Neuronal stem cell (in vitro differentiated cells): ENCODE measurements at regions not wholly inside any gene's neighbourhood (a gene's known extent, or its start where the extent isn't known, plus 50 kb on each side); places are given as distances from the start of the nearest gene placed in this dataset.
A peak's percentile ranks its signal among the peaks of the same experiment; 100 is the strongest.

Source experiments
- DNase-seq: peaks from one replicate; pipeline ENCODE4 v3.0.0-alpha.2; 2013; ENCODE audit warnings: low spot score
- H2AFZ ChIP-seq: one replicate; pipeline ENCODE4 v1.6.1; 2013; ENCODE audit warnings: mild to moderate bottlenecking, low read length, inconsistent platforms
- H2AK5ac ChIP-seq: 2 replicates; pipeline ENCODE4 v1.6.1; 2013; ENCODE audit warnings: low read depth, mild to moderate bottlenecking, inconsistent platforms, low read length, moderate library complexity, mixed read lengths
- H2BK120ac ChIP-seq: 2 replicates; pipeline ENCODE4 v1.6.1; 2013; ENCODE audit warnings: low read depth, mild to moderate bottlenecking, inconsistent platforms, low read length, moderate library complexity, mixed read lengths
- H2BK12ac ChIP-seq: one replicate; pipeline ENCODE4 v1.6.1; 2013; ENCODE audit warnings: low read length, inconsistent platforms
- H2BK15ac ChIP-seq: 2 replicates; pipeline ENCODE4 v1.6.1; 2013; ENCODE audit warnings: mild to moderate bottlenecking, low read length, inconsistent platforms, mixed read lengths
- H2BK5ac ChIP-seq: one replicate; pipeline ENCODE4 v1.6.1; 2013; ENCODE audit warnings: inconsistent platforms, mild to moderate bottlenecking, low read length, moderate library complexity
- H3K14ac ChIP-seq: one replicate; pipeline ENCODE4 v1.6.1; 2013; ENCODE audit warnings: low read length, inconsistent platforms
- H3K18ac ChIP-seq: 2 replicates; pipeline ENCODE4 v1.6.1; 2013; ENCODE audit warnings: low read length, inconsistent platforms
- H3K23ac ChIP-seq: 2 replicates; pipeline ENCODE4 v1.6.1; 2013; ENCODE audit warnings: low read depth, mild to moderate bottlenecking, mixed read lengths, low read length, inconsistent platforms; ENCODE audit not compliant: poor library complexity
- H3K27ac ChIP-seq: replicated peaks from 3 replicates; pipeline ENCODE4 v1.5.1; 2013; ENCODE audit warnings: low read length, inconsistent platforms
- H3K27me3 ChIP-seq, 3 experiments: 2 replicates each; pipeline ENCODE4 v1.6.1; 2013; ENCODE audit warnings: low read length in 3 of 3, mild to moderate bottlenecking in 2 of 3, inconsistent platforms in 1 of 3, low read depth in 1 of 3, mixed read lengths in 1 of 3, moderate library complexity in 1 of 3; ENCODE audit not compliant: control insufficient read depth in 3 of 3, insufficient read depth in 3 of 3
- H3K36me3 ChIP-seq, 2 donors: replicated peaks in 1 of 2; 2 replicates each; pipeline ENCODE4 v1.6.1; 2013; ENCODE audit warnings: low read length in 2 of 2; ENCODE audit not compliant: control insufficient read depth in 2 of 2, insufficient read depth in 2 of 2
- H3K4ac ChIP-seq: 2 replicates; pipeline ENCODE4 v1.6.1; 2013; ENCODE audit warnings: inconsistent platforms, mild to moderate bottlenecking, low read length, moderate library complexity
- H3K4me1 ChIP-seq, 2 donors: 1 replicate in 1 of 2; 2 replicates in 1 of 2; pipeline ENCODE4 v1.6.1; 2013; ENCODE audit warnings: low read length in 2 of 2, low read depth in 1 of 2; ENCODE audit not compliant: control insufficient read depth in 2 of 2, insufficient read depth in 1 of 2
- H3K4me2 ChIP-seq: one replicate; pipeline ENCODE4 v1.6.1; 2013; ENCODE audit warnings: mild to moderate bottlenecking, low read length, inconsistent platforms; ENCODE audit not compliant: insufficient read depth, poor library complexity, severe bottlenecking
- H3K4me3 ChIP-seq, 2 donors: 2 replicates each; pipeline ENCODE4 v1.5.1; 2013; ENCODE audit warnings: low read length in 2 of 2, mild to moderate bottlenecking in 2 of 2, inconsistent platforms in 1 of 2, moderate library complexity in 1 of 2
- H3K79me1 ChIP-seq: one replicate; pipeline ENCODE4 v1.6.1; 2013; ENCODE audit warnings: low read depth, mild to moderate bottlenecking, inconsistent platforms, low read length, moderate library complexity
- H3K9ac ChIP-seq: one replicate; pipeline ENCODE4 v1.6.1; 2013; ENCODE audit warnings: mild to moderate bottlenecking, low read depth, low read length, inconsistent platforms; ENCODE audit not compliant: poor library complexity
- H3K9me3 ChIP-seq, 2 donors: replicated peaks in 1 of 2; 2 replicates each; pipeline versions ENCODE3 to v1.6.1; 2013; ENCODE audit warnings: low read length in 2 of 2, mild to moderate bottlenecking in 2 of 2, inconsistent platforms in 1 of 2, low read depth in 1 of 2, mixed read lengths in 1 of 2, moderate library complexity in 1 of 2; ENCODE audit not compliant: control insufficient read depth in 2 of 2, insufficient read depth in 1 of 2
- H4K8ac ChIP-seq: one replicate; pipeline ENCODE4 v1.6.1; 2013; ENCODE audit warnings: low read depth, mild to moderate bottlenecking, inconsistent platforms, low read length, moderate library complexity
- H4K91ac ChIP-seq: one replicate; pipeline ENCODE4 v1.6.1; 2013; ENCODE audit warnings: low read length, low read depth, mild to moderate bottlenecking, inconsistent platforms; ENCODE audit not compliant: poor library complexity
- WGBS, 2 donors: extraction: QIAGEN DNeasy Blood & Tissue Kit; methylation state at CpG; one replicate each; pipeline ENCODE4 v1.1.7; 2013; ENCODE audit warnings: missing lambda C conversion rate in 2 of 2, mixed read lengths in 1 of 2; ENCODE audit not compliant: insufficient read length in 2 of 2, insufficient replicate concordance in 1 of 2; ENCODE audit errors: extremely low coverage in 2 of 2; 5-methylcytosine and 5-hydroxymethylcytosine counted together

DNA sequence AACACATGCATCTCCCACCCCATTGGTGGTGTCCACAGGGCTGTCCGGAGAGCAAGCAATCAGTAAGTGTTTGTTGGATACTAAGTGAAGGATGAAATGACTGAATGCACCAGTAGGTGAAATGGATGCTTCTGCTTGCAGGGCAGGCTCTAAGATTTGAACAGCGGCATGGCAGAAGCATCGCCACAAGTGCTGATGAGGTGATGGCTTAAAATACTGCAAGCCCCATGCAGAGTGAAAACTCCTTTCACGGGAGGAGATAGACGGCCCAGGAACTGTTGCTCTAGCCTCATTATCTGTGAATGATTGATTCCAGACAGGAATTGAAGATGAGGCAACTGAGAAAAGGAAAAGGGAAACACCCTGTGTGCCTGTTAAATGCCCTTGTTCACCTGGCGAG, 158.9 kb downstream of the LY86 start:
- Histone ChIP-seq H2BK5ac (no peak overlapping the region), H2BK120ac (no peak overlapping the region), H3K27me3 (peaks cover 0 to 18% (median 0%) of the 10 kb centered on the region in 3 experiments), H3K4me1 (peaks cover 0 to 19% of the 10 kb centered on the region in 2 donors), H3K4me2 (no peak overlapping the region), H2AFZ (no peak overlapping the region), H3K36me3 (no peaks in the 10 kb centered on the region), H3K79me1 (no peaks in the 10 kb centered on the region), H3K4ac (no peak overlapping the region), H4K8ac (no peak overlapping the region), H2BK12ac (no peak overlapping the region), H3K4me3 (no peak overlapping the region), H4K91ac (no peak overlapping the region), H3K23ac (no peak overlapping the region), H2AK5ac (no peak overlapping the region), H3K18ac (no peak overlapping the region), H3K27ac (no peak overlapping the region), H3K14ac (no peak overlapping the region), H3K9ac (no peak overlapping the region), H2BK15ac (no peak overlapping the region), H3K9me3 (no peaks in the 10 kb centered on the region)
- WGBS, 2 donors: no CpG with 5 or more reads among the region's 6 CpGs
- no peak for DNase-seq

DNA sequence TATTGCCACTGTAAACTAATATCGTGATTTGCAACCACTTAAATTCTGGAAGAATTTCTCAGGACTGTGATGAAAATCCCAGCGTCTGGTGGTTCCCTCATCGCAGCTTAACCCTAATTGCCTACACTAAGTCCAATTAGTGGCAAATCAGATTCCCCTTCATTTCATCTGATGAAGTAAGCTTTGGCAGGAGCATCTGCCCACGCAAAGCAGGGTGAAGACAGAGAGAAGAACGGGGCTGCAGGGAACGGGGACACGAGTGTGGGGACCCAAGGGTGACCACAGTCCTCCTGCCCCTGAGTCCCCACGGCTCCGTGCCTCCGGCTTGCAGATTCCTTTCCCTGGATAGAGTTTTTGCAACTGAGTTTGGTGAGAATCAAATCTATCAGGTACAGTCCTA, 159.5 kb downstream of the LY86 start:
- no peak overlapping the region for H2BK120ac ChIP-seq
- no peak overlapping the region for H2BK12ac ChIP-seq
- H2BK15ac ChIP-seq: no peak overlapping the region
- no peak overlapping the region for H3K23ac ChIP-seq
- no peak overlapping the region for H3K4me2 ChIP-seq
- H3K14ac ChIP-seq: no peak overlapping the region
- H3K27ac ChIP-seq: no peak overlapping the region
- H2AK5ac ChIP-seq: no peak overlapping the region
- peaks cover 0 to 18% (median 0%) of the 10 kb centered on the region in 3 experiments for H3K27me3 ChIP-seq
- no peak overlapping the region for H3K4ac ChIP-seq
- no peak for DNase-seq
- no peak overlapping the region for H3K4me3 ChIP-seq
- no peak overlapping the region for H3K9ac ChIP-seq
- no peak overlapping the region for H3K18ac ChIP-seq
- no peak overlapping the region for H2AFZ ChIP-seq
- H4K8ac ChIP-seq: no peak overlapping the region
- H2BK5ac ChIP-seq: no peak overlapping the region
- H3K4me1 ChIP-seq: peaks cover 0 to 17% of the 10 kb centered on the region in 2 donors
- no peaks in the 10 kb centered on the region for H3K9me3 ChIP-seq
- no peaks in the 10 kb centered on the region for H3K36me3 ChIP-seq
- WGBS, 2 donors: no CpG with 5 or more reads among the region's 10 CpGs
- H3K79me1 ChIP-seq: no peaks in the 10 kb centered on the region
- H4K91ac ChIP-seq: no peak overlapping the region

DNA sequence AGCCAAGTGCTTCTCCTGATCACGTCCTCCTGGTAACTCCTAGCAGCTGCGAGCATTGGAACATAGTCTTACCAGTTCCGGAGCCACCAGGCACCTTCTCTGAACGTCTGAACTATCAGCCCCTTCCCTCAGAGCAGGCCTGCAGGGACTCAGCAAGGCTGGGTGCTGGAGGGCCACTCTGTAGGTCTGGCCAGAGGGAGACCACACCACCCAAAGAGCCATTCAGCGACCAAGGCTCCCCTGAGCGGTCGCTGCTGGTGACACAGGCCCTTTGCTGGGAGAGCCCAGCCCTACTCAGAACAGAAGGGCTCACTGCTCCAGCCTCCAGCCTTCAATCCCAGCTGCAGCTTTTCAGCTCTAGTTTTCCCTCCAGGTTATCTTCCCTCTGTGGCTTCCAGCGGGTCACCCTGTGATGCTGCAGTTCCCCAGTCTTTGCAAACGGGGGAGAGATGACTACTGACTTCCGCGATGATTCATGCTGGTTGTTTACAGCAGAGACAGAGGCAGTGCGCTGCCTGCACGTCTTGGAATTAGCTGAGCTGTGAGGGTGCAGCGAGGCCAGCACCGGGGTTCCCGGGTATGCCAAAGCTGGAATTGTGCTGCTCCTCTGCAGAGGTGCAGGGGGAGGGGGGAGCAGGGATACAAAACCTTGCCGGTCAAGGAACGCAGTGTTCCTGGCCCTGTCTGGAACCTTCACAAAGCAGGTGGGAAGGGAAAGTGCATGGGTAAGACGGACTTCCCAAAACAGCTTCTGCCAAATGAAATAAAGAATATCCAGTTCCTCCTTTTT, 161.4 kb downstream of the LY86 start:
- peak overlapping the region; percentile 48 for H3K14ac ChIP-seq
- no peaks in the 10 kb centered on the region for H3K36me3 ChIP-seq
- no peak overlapping the region for H4K8ac ChIP-seq
- no peak overlapping the region for H3K4me2 ChIP-seq
- H3K79me1 ChIP-seq: no peaks in the 10 kb centered on the region
- H2BK120ac ChIP-seq: no peak overlapping the region
- peak overlapping the region; percentile 74 for H2AFZ ChIP-seq
- H3K4ac ChIP-seq: no peak overlapping the region
- H2BK15ac ChIP-seq: no peak overlapping the region
- no peak overlapping the region for H2BK12ac ChIP-seq
- H3K9ac ChIP-seq: no peak overlapping the region
- H3K4me3 ChIP-seq: no peak overlapping the region
- H3K27ac ChIP-seq: no peak overlapping the region
- WGBS, 2 donors: no CpG with 5 or more reads among the region's 19 CpGs
- H3K27me3 ChIP-seq: peaks cover 0 to 18% (median 0%) of the 10 kb centered on the region in 3 experiments
- peaks cover 0 to 17% of the 10 kb centered on the region in 2 donors for H3K4me1 ChIP-seq
- peak overlapping the region; percentile 68 for H3K18ac ChIP-seq
- no peaks in the 10 kb centered on the region for H3K9me3 ChIP-seq
- H4K91ac ChIP-seq: no peak overlapping the region
- H3K23ac ChIP-seq: no peak overlapping the region
- H2BK5ac ChIP-seq: no peak overlapping the region
- no peak for DNase-seq
- H2AK5ac ChIP-seq: no peak overlapping the region

DNA sequence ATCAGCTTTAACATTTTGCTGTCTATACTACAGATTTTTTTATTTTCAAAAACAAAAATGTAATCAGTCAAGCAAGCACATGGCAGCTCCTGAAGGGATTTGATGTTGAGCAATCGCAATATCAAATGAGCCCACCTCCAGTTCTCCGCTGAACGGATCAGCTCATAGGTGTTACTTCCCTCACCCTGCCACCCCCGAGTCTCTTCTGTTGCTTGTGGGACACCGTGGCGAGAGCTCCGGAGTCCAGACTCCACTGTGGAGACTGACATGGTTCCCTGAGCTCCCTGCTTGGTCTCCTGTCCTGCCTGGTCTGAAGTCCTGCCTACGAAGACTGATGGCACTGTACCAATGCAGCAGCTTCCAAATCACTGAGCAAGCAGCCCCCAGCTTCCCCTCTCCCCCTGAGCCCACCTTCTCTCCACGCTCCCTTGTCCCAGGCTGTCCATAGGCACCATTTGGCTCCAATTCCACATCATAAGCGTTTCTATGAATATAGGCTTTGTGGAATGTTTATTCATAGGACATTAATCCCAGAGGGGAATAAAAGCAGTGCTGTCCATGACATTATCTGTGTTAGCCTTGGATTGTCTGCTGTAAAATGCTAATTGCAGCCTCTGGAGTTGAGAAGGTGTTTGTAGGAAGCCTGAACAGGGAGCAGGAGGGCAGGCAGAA, 162.2 kb downstream of the LY86 start:
- no peak overlapping the region for H3K14ac ChIP-seq
- no peaks in the 10 kb centered on the region for H3K36me3 ChIP-seq
- peak overlapping the region; percentile 21 for H3K23ac ChIP-seq
- no peaks in the 10 kb centered on the region for H3K9me3 ChIP-seq
- H2BK120ac ChIP-seq: no peak overlapping the region
- H3K27me3 ChIP-seq: peaks cover 0 to 18% (median 0%) of the 10 kb centered on the region in 3 experiments
- no peak overlapping the region for H4K8ac ChIP-seq
- no peak overlapping the region for H2AK5ac ChIP-seq
- WGBS, 2 donors: no CpG with 5 or more reads among the region's 10 CpGs
- H2BK15ac ChIP-seq: no peak overlapping the region
- H3K18ac ChIP-seq: peak overlapping the region; percentile 69
- no peak overlapping the region for H4K91ac ChIP-seq
- no peak overlapping the region for H3K4ac ChIP-seq
- H3K4me1 ChIP-seq: peaks cover 0 to 17% of the 10 kb centered on the region in 2 donors
- H3K27ac ChIP-seq: no peak overlapping the region
- peak overlapping the region; percentile 44 for H2BK12ac ChIP-seq
- H3K4me2 ChIP-seq: no peak overlapping the region
- H3K9ac ChIP-seq: no peak overlapping the region
- H3K79me1 ChIP-seq: no peaks in the 10 kb centered on the region
- no peak overlapping the region for H2BK5ac ChIP-seq
- no peak overlapping the region for H3K4me3 ChIP-seq
- no peak overlapping the region for H2AFZ ChIP-seq
- DNase-seq: no peak
